NCI-H69 (cell line): ENCODE measurements at regions not wholly inside any gene's neighbourhood (a gene's known extent, or its start where the extent isn't known, plus 50 kb on each side); places are given as distances from the start of the nearest gene placed in this dataset.

ENCODE experiments used
- DNase-seq: peaks from one replicate; lab custom pipeline; 2025; lab: John Stamatoyannopoulos, UW

GRCh38 chrX:46447384-46447783 lies 97.8 kb downstream of the ZNF674 start:
- DNase-seq = peak; percentile 29

GRCh38 chrX:46446727-46447378 lies 98.4 kb downstream of the ZNF674 start:
- peak; percentile 91 for DNase-seq

- peak; percentile 17 for DNase-seq
These were observed 101.2 kb downstream of the ZNF674 start for GRCh38 chrX:46444011-46444410.

- no peak for DNase-seq
These were observed 108.5 kb downstream of the ZNF674 start for GRCh38 chrX:46436744-46437143.

- DNase-seq = peak; percentile 28
These were observed 111.3 kb downstream of the ZNF674 start for GRCh38 chrX:46433892-46434291.

- DNase-seq = peak; percentile 60
These were observed 136.4 kb downstream of the ZNF674 start for GRCh38 chrX:46408553-46409407.

- no peak for DNase-seq
These were observed 137.5 kb downstream of the ZNF674 start for GRCh38 chrX:46407753-46408130.

GRCh38 chrX:46407036-46407752 lies 138.0 kb downstream of the ZNF674 start:
- DNase-seq = no peak

GRCh38 chrX:46404774-46405173 lies 140.4 kb downstream of the ZNF674 start:
- no peak for DNase-seq

GRCh38 chrX:46400530-46401443 lies 144.4 kb downstream of the ZNF674 start:
- no peak for DNase-seq

- no peak for DNase-seq
These were observed 146.3 kb downstream of the ZNF674 start for GRCh38 chrX:46398874-46399273.

GRCh38 chrX:46398126-46398525 lies 147.1 kb downstream of the ZNF674 start:
- DNase-seq = peak; percentile 58

GRCh38 chrX:46386511-46386910 lies 158.7 kb downstream of the ZNF674 start:
- DNase-seq = peak; percentile 9

GRCh38 chrX:46383006-46383405 lies 162.2 kb downstream of the ZNF674 start:
- no peak for DNase-seq

- no peak for DNase-seq
These were observed 162.6 kb downstream of the ZNF674 start for GRCh38 chrX:46382595-46382994.

- DNase-seq = peak; percentile 27
These were observed 163.6 kb downstream of the ZNF674 start for GRCh38 chrX:46381630-46382029.

- DNase-seq = no peak
These were observed 165.0 kb downstream of the ZNF674 start for GRCh38 chrX:46380148-46380752.

GRCh38 chrX:46376246-46376885 lies 168.9 kb downstream of the ZNF674 start:
- DNase-seq = peak; percentile 67

GRCh38 chrX:46375831-46376230 lies 169.4 kb downstream of the ZNF674 start:
- no peak for DNase-seq

- DNase-seq = no peak
These were observed 170.8 kb downstream of the ZNF674 start for GRCh38 chrX:46374371-46374770.

- no peak for DNase-seq
These were observed 177.7 kb downstream of the ZNF674 start for GRCh38 chrX:46367491-46367890.
